ENCODE measurements at regions not wholly inside any gene's neighbourhood (a gene's known extent, or its start where the extent isn't known, plus 50 kb on each side); places are given as distances from the start of the nearest gene placed in this dataset.
A peak's percentile ranks its signal among the peaks of the same experiment; 100 is the strongest.

GRCh38 chr7:32346253-32346652 is 143.9 kb downstream of the LSM5 start:
- DNase-seq (ENCODE audit: low read depth), result no peak

GRCh38 chr7:32336726-32337125 is 153.5 kb downstream of the LSM5 start:
- DNase-seq (ENCODE audit: low read depth), result no peak

GRCh38 chr7:32335107-32335506 is 155.1 kb downstream of the LSM5 start:
- DNase-seq (ENCODE audit: low read depth), result peak; percentile 9

- DNase-seq (ENCODE audit: low read depth), result no peak
Measured at GRCh38 chr7:32330602-32331001, 159.6 kb downstream of the LSM5 start.

GRCh38 chr7:32326078-32326477 is 164.1 kb downstream of the LSM5 start:
- DNase-seq (ENCODE audit: low read depth), result no peak

GRCh38 chr7:32323712-32324111 is 166.5 kb downstream of the LSM5 start:
- no peak for DNase-seq (ENCODE audit: low read depth)

GRCh38 chr7:32319012-32319382 is 171.2 kb downstream of the LSM5 start:
- DNase-seq (ENCODE audit: low read depth), result no peak

GRCh38 chr7:32318300-32319011 is 171.7 kb downstream of the LSM5 start:
- DNase-seq (ENCODE audit: low read depth), result no peak

GRCh38 chr7:32316839-32317238 is 173.3 kb downstream of the LSM5 start:
- no peak for DNase-seq (ENCODE audit: low read depth)

- no peak for DNase-seq (ENCODE audit: low read depth)
Measured at GRCh38 chr7:32314761-32315160, 175.4 kb downstream of the LSM5 start.

GRCh38 chr7:32301427-32301826 is 188.8 kb downstream of the LSM5 start:
- DNase-seq (ENCODE audit: low read depth), result no peak

GRCh38 chr7:32299133-32299702 is 191.0 kb downstream of the LSM5 start:
- no peak for DNase-seq (ENCODE audit: low read depth)

- DNase-seq (ENCODE audit: low read depth), result no peak
Measured at GRCh38 chr7:32298408-32299132, 191.6 kb downstream of the LSM5 start.

GRCh38 chr7:32293833-32294232 is 196.3 kb downstream of the LSM5 start:
- no peak for DNase-seq (ENCODE audit: low read depth)

GRCh38 chr7:32289651-32290414 is 200.3 kb downstream of the LSM5 start:
- DNase-seq (ENCODE audit: low read depth), result no peak

- DNase-seq (ENCODE audit: low read depth), result no peak
Measured at GRCh38 chr7:32285698-32286097, 204.5 kb downstream of the LSM5 start.

GRCh38 chr7:32283546-32283945 is 206.6 kb downstream of the LSM5 start:
- no peak for DNase-seq (ENCODE audit: low read depth)

- DNase-seq (ENCODE audit: low read depth), result no peak
Measured at GRCh38 chr7:32279500-32279899, 209.3 kb upstream of the PDE1C start.

- DNase-seq (ENCODE audit: low read depth), result no peak
Measured at GRCh38 chr7:32275216-32276009, 205.2 kb upstream of the PDE1C start.

GRCh38 chr7:32273297-32273696 is 203.1 kb upstream of the PDE1C start:
- DNase-seq (ENCODE audit: low read depth), result no peak

- no peak for DNase-seq (ENCODE audit: low read depth)
Measured at GRCh38 chr7:32266932-32267475, 196.8 kb upstream of the PDE1C start.

All from iris pigment epithelial cell (primary cell).